Ovary (tissue), 7 donors: ENCODE measurements at regions not wholly inside any gene's neighbourhood (a gene's known extent, or its start where the extent isn't known, plus 50 kb on each side); places are given as distances from the start of the nearest gene placed in this dataset.

Experiments used
- DNase-seq, 5 donors: peaks; one replicate each; pipeline ENCODE4 v3.0.0-alpha.2; 2019 to 2020
- H3K27ac ChIP-seq, 2 donors: fragments of 200-600 bp; one replicate each; pipeline versions ENCODE4 v1.5.1 to v1.8.0; 2019 to 2022
- H3K27me3 ChIP-seq: fragments of 200-600 bp; one replicate; pipeline ENCODE4 v1.8.0; 2022
- H3K36me3 ChIP-seq: fragments of 200-600 bp; sonication (generic); one replicate; pipeline ENCODE4 v1.5.1; 2019
- H3K4me1 ChIP-seq: one replicate; pipeline ENCODE4 v1.8.1; 2013; ENCODE audit warnings: mild to moderate bottlenecking, moderate library complexity; ENCODE audit not compliant: insufficient read depth
- H3K4me3 ChIP-seq: fragments of 200-600 bp; sonication (generic); one replicate; pipeline ENCODE4 v1.5.1; 2017
- H3K9me3 ChIP-seq, 2 donors: fragments of 200-600 bp in 1 of 2; sonication (generic) in 1 of 2; one replicate each; pipeline versions ENCODE4 v1.5.1 to v1.8.1; 2013 to 2019; ENCODE audit warnings: mild to moderate bottlenecking in 1 of 2, moderate library complexity in 1 of 2
- CTCF ChIP-seq, 3 donors: fragments of 450-650 bp in 2 of 3; fragments of 200-600 bp in 1 of 3; IDR thresholded peaks; one replicate each; pipeline versions ENCODE4 v1.5.1 to v1.8.0; 2016 to 2022; ENCODE audit warnings: antibody characterized with exemption in 3 of 3, mild to moderate bottlenecking in 1 of 3
- EP300 ChIP-seq: sonication (generic); formaldehyde crosslinking; IDR thresholded peaks from one replicate; pipeline ENCODE4 v1.6.1; 2017; ENCODE audit warnings: antibody characterized with exemption
- POLR2A ChIP-seq: fragments of 450-650 bp; IDR thresholded peaks from one replicate; pipeline ENCODE4 v1.6.1; 2017; ENCODE audit warnings: antibody characterized with exemption, mild to moderate bottlenecking, moderate library complexity
- WGBS, 3 donors: extraction: QIAGEN DNeasy Blood & Tissue Kit in 1 of 3; methylation state at CpG; one replicate each; pipeline versions ENCODE4 v1.1.5 to v1.1.7; 2013 to 2017; 5-methylcytosine and 5-hydroxymethylcytosine counted together
- intact Hi-C, 4 donors: fragments of 100-400 bp; cut with DNase I; formaldehyde crosslinking; loops; one replicate each; pipeline versions ENCODE4 v1.11.0 to v1.15.1; 2022 to 2023
- donor health status: DM: no; HTN: no; CAD: no; lungs with moderate emphysema.
- donor health status: DM: no; HTN: no; CAD: no.
- donor health status: Bipolar disorder and iron deficiency.
- donor health status: DM: no; HTN: no; CAD: no.
- donor health status: DM: yes; HTN: yes; CAD: no.

- H3K9me3 ChIP-seq: no peaks in the 10 kb centered on the region
- intact Hi-C loops: no loop called here
- WGBS, 3 donors: 70 to 80% (median 75%) methylated on average over 5 of the region's 5 CpGs
- TF ChIP-seq CTCF (IDR thresholded peaks at IDR 0.05) (no peak), POLR2A (no peak), EP300 (no peak)
- H3K27ac ChIP-seq: no peak overlapping the region
- H3K4me3 ChIP-seq: no peak overlapping the region
- no peaks in the 10 kb centered on the region for H3K4me1 ChIP-seq
- no peaks in the 10 kb centered on the region for H3K36me3 ChIP-seq
- no peak for DNase-seq
- no peaks in the 10 kb centered on the region for H3K27me3 ChIP-seq
Observed at GRCh38 chr7:132687981-132688383, 111.7 kb upstream of the PLXNA4 start.

- Histone ChIP-seq H3K4me1 (no peaks in the 10 kb centered on the region), H3K27me3 (no peaks in the 10 kb centered on the region), H3K36me3 (no peaks in the 10 kb centered on the region), H3K27ac (no peak overlapping the region), H3K9me3 (no peaks in the 10 kb centered on the region), H3K4me3 (no peak overlapping the region)
- 91 to 94% (median 92%) methylated on average over 1 of the region's 1 CpG for WGBS, 3 donors
- intact Hi-C loops: no loop called here
- DNase-seq: no peak
- TF ChIP-seq POLR2A (no peak), CTCF (IDR thresholded peaks at IDR 0.05) (no peak), EP300 (no peak)
Observed at GRCh38 chr7:132687016-132687415, 110.7 kb upstream of the PLXNA4 start.

DNA sequence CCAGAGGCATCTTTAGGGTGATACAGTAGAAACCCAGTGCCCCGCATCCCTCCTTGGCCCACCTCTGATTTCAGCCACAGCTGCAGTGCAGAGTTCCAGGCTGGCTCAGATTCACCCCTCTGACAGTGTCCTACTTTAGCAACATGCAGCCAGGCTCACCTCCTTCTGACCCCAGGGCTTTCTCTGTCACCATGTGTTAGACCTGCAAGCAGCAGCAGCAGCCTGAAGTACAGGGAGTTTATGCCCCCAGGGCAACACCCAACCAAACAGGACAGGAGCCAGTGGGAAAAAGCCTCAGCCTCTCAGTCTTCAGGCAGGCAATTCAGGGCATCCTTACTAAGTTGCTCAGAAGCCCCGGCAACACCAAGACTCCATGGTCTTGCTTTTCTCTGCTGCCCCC, 109.0 kb upstream of the PLXNA4 start:
- no peak for TF ChIP-seq EP300
- no peak for TF ChIP-seq CTCF (IDR thresholded peaks at IDR 0.05)
- TF ChIP-seq POLR2A: no peak
- H3K27ac ChIP-seq: no peak overlapping the region
- intact Hi-C loops: no loop called here
- 87 to 96% (median 93%) methylated on average over 2 of the region's 2 CpGs for WGBS, 3 donors
- no peaks in the 10 kb centered on the region for H3K27me3 ChIP-seq
- DNase-seq: no peak
- no peak overlapping the region for H3K4me3 ChIP-seq
- no peaks in the 10 kb centered on the region for H3K36me3 ChIP-seq
- no peaks in the 10 kb centered on the region for H3K9me3 ChIP-seq
- no peaks in the 10 kb centered on the region for H3K4me1 ChIP-seq

DNA sequence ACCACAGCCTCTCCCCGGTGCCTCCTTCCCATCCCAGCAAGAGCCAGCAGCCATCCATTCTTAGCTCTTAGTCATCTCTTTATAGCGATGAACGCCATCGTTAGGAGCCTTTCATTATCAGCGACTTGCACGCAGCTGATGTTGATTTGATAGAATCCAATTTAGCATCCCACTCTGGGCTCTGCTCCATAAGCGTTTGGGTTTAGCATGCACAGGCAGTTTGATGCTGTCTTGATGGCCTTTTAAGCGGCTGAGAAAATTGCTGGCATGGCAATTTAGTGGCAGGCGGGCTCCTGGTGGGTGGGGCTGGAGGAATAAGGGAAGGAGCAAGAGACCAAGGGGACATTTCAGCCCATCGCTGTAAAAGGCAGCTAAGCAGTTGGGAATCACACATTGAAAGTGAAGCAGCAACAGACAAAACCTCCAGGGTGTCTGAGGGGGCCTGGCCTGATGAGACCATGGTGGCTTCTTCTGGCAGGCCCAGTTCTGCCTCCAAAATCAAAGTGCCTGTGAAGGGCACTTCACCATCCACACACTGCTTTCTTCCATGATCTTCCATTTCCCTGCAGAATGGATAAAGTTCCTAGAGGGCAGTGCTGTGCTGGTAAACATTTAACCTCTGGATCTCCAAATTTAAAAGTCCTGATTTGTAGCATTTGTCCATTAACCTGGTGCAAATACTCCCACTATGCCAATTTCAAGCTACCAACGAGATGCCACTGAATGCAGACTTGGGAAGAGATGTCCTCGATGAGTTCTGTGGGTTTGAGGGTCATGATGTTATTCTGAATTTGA, 107.8 kb upstream of the PLXNA4 start:
- Histone ChIP-seq H3K27me3 (no peaks in the 10 kb centered on the region), H3K4me1 (no peaks in the 10 kb centered on the region), H3K4me3 (no peak overlapping the region), H3K36me3 (no peaks in the 10 kb centered on the region), H3K27ac (no peak overlapping the region), H3K9me3 (no peaks in the 10 kb centered on the region)
- WGBS, 3 donors: 73 to 78% (median 76%) methylated on average over 12 of the region's 12 CpGs
- no peak for TF ChIP-seq CTCF (IDR thresholded peaks at IDR 0.05)
- no peak for TF ChIP-seq POLR2A
- TF ChIP-seq EP300: no peak
- DNase-seq: no peak
- intact Hi-C loops: no loop called here
